HG03025 (cell line): ENCODE measurements at regions not wholly inside any gene's neighbourhood (a gene's known extent, or its start where the extent isn't known, plus 50 kb on each side); places are given as distances from the start of the nearest gene placed in this dataset.

Experiments
- ATAC-seq: cut with Tn5 transposase; IDR thresholded peaks from one replicate; pipeline ENCODE4 v1.9.1; 2021; ENCODE audit warnings: mild to moderate bottlenecking, moderate library complexity; ENCODE audit not compliant: unreplicated experiment, low FRiP score

DNA sequence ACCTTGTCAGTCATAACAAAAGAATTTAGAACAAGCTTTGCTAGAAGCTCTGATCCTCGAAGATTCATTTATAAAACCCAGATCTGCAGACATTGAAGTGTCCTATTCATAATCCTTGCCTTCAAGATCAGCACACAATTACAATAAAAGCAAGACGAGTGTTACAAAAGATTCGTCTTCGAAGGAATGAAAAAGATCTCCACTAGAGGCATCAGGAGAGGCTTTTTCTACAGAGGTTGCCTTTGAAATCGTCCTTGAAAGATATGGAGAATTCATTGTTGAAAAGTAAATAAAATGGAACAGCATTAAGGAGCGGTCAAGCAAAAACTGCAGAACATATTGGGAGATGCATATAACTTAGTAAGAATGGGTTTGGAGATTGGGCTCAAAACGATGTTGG is 146.4 kb downstream of the BMP4 start:
- no peak for ATAC-seq

DNA sequence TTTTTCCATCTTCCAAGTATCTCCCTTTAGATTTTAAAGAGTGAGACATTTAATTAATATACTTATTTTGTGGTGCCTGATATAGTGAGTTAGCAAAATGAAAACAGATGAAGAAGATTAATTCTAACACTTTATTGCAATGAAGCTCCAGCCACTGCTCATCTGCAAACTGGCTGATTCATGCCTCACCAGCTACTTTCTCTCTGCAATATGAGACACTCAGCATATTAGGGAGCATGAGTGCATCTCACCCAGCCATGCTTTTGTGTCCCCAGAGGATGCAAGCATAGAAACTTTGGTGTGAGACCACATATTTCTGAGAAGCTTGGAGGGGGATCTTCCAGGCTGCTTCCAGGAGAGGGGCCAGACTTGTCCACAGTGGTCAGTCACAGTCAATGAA is 148.6 kb downstream of the BMP4 start:
- no peak for ATAC-seq

- ATAC-seq, result no peak
These were observed 149.1 kb downstream of the BMP4 start for GRCh38 chr14:53807542-53807941.

GRCh38 chr14:53807108-53807507 is 149.5 kb downstream of the BMP4 start:
- ATAC-seq, result no peak

- no peak for ATAC-seq
These were observed 159.9 kb downstream of the BMP4 start for GRCh38 chr14:53796734-53797133.

DNA sequence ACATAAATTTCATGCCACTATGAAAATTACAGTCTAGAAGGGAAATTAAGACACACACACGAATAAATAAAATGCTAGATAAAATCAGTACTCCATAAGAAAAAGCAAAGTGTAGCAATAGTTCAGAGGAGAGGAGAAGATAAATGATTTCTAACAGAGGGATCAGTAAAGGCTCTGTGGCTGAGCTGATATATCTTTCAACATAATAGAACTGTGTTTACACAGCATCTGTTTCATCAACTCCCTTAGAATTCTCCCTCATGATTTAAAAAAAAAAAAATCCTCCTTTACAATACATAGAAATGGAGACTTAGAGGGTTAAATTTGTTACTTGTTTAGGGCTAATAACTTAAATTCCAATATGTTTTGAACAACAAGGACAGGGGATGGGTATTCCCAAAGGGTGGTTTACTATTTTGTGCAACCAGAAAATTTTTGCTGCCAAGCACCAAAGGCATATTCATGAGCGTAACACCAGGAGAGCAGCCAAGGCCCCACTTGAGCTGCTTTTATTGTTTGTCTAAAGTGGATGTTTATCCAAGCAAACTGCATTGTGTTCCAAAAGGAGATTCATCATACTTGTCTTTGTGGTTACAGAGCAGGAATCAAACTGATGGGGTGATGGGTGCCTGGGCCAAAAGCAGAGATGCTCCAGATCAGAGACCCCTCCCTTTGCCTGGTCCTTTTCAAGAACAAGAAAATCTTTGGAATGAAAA is 162.7 kb downstream of the BMP4 start:
- no peak for ATAC-seq

- no peak for ATAC-seq
These were observed 163.7 kb downstream of the BMP4 start for GRCh38 chr14:53792909-53793308.

GRCh38 chr14:53790731-53791500 is 165.7 kb downstream of the BMP4 start:
- no peak for ATAC-seq

DNA sequence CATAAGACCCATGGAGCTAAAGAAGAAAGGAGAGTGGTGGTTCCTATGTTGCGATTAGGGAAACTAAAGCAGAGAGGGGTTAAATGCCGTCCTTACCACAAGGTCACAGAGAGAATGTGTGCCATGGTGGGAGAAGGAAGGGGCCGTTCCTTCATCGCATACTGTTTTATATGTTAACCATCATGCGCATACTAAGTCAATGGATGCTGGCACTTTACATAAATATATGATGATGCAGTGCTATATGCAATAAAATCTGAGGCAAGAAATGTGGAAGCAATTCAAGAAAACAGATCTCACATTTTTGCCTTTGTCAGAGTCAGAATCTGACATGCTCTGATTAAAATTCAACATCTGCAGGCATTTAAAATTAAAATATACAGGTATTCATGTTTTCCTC is 168.1 kb downstream of the BMP4 start:
- no peak for ATAC-seq

- no peak for ATAC-seq
These were observed 170.6 kb downstream of the BMP4 start for GRCh38 chr14:53786045-53786444.

GRCh38 chr14:53784688-53785087 is 171.9 kb downstream of the BMP4 start:
- ATAC-seq, result no peak

- no peak for ATAC-seq
These were observed 173.4 kb downstream of the BMP4 start for GRCh38 chr14:53783256-53783655.

DNA sequence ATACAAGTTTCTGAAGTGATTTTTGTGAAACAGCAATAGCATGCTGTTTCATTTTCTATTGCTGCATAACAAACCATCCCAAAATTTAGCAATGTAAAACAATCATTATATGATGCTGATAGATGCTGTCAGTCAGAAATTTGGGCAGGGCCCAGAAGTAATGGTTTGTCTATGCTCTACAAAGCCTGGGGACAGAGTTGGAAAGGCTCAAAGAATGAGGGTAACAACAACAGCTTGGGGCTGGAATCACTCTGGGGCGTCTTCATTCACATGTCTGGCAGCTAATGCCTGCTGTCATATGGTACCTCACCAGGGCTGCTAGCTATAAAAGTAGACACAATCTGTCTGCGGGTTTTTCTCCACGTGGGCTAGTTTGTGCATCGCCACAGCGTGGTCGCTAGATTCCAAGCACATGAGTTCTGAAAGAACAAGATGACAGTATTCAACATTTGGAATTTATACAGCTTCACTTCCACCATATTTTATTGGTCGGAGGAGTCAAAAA is 176.5 kb downstream of the BMP4 start:
- ATAC-seq, result no peak

DNA sequence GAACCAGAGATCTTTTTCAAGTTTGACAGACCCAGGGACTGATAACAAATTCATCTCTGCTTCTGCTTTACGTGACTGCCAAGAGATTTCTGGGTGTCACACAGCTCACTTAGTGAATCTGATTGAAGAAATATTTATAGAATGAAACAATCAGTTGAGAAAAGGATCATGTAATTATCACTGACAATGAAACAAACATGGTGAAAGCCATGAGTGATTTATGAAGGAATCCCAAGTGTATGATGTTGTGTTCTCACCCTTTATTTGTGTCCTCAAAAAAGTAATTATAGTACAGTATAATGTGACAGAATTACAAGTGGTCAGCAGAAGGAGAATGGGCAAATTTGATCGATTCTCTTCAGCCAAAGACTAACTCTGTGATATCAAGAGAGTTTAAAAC is 177.3 kb downstream of the BMP4 start:
- no peak for ATAC-seq

DNA sequence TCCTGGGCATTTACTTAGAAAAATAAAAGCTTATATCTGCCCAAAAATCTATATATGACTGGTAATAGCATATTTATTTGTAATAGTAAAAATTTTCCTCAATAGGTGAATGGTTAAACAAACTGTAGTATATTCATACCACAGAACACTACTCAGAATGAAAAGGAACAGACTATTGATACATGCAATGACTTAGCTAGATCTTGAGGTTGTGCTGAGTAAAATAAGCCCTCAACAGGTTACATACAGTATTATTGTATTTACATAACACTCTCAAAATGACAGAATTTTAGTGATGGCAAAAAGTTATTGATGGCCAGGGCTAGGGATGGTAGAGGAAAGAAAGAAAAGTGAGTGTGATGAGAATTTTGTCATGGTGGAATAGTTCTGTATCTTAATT is 178.4 kb downstream of the BMP4 start:
- ATAC-seq, result no peak

DNA sequence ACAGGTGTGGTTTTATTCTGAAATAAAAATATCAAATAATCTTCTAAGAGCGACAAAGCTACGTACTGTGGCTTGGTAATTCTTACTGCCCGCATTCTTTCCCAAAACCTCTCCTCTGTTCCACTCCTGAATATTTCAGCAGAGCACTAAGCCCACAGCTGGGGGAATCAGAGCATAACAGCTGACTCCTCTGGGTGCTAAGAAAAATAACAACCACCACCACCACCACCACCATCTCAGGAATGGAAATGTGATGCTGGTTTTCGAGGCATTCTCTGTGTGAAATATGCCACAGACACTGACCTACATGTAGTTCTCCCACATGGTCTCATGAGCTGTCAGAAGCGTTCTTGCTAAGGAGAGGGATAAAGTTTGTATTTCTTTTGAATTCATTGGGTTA is 183.7 kb downstream of the BMP4 start:
- no peak for ATAC-seq

DNA sequence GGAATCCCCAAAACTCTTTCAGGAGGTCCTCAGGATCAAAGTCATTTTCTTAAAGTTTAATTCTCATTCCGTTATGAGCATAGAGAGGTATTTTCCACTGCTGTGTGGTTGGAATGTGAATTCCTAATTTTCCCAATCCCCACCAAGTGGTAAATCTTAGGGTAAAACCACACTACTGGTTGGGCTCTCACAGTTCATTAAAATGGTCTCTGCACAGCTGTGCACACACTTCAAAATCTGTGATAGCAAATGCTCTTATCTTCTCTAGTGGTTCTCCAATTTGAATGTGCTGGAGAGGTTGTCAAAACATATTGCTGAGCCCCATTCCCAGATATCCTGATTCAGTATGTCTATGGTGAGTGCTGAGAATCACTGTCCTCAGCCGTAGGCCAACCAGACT is 189.1 kb downstream of the BMP4 start:
- ATAC-seq, result no peak

DNA sequence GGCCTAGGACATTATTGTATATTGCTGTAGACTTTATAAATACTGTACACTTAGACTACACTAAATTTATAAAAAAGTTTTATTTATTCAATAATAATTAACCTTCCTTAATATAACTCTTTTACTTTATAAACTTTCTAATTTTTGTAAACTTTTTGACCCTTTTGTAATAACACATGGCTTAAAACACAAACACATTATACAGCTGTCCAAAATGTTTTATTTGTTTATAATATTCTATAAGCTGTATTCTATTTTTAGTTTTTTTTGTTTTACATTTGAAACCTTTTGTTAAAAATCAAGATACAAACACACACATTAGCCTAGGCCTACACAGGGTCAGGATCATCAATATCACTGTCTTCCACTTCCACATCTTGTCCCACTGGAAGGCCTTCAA is 190.0 kb downstream of the BMP4 start:
- no peak for ATAC-seq

- no peak for ATAC-seq
These were observed 190.5 kb downstream of the BMP4 start for GRCh38 chr14:53766106-53766505.

DNA sequence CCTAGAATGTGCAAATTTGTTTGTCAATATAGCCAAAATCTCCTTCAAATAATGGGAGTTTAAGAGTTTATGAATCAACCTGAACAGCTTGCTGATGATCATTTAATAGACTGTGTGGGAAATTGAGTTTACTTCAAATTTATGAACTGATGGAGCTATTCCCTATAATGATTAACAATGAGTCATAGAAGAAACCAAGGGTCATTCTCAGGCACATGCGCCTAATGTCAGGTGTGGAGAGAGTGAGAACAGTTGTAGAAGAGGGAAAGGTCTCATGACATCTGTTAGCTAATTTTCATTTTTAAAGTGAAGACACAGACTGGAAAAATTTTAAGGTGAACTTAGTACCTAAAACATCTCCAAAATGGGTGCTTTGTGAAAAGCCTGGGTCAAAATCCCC is 191.8 kb downstream of the BMP4 start:
- no peak for ATAC-seq

DNA sequence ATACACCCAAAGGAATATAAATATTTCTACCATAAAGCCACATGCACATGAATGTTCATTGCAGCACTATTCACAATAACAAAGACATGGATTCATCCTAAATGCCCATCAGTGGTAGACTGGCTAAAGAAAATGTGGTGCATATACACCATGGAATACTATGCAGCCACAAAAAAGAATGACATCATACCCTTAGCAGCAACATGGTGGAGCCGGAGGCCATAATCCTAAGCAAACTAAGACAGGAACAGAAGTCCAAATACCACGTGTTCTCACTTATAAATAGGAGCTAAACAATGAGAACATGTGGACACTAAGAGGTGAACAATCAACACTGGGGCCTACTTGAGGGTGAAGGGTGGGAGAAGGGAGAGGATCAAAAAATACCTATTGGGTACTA is 198.5 kb downstream of the BMP4 start:
- no peak for ATAC-seq

DNA sequence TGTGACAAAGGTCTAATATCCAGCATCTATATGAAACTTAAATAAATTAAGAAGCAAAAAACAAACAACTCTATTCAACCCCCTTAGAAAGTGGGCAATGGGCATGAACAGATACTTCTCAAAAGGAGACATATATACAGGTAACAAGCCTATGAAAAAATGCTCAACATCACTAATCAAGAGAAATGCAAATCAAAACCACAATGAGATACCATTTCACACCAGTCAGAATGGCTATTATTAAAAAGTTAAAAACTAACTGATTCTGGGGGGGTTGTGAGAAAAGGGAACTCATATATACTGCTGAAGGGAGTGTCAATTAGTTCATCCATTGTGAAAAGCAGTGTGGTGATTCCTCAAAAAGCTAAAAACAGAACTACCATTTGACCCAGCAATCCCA is 198.9 kb downstream of the BMP4 start:
- ATAC-seq, result no peak
